ENCODE measurements at regions not wholly inside any gene's neighbourhood (a gene's known extent, or its start where the extent isn't known, plus 50 kb on each side); places are given as distances from the start of the nearest gene placed in this dataset.
"Not testable (repeated sequence)": the region's sequence is repeated elsewhere in the genome, so short reads cannot be mapped to it uniquely, and the experiment has no call there.

GRCh38 chr1:47593013-47593568 lies 155.2 kb downstream of the FOXD2 start:
- no peaks in the 10 kb centered on the region for H3K4me1 ChIP-seq (ENCODE audit: control insufficient read depth in 2 of 2, insufficient read depth in 2 of 2, low read length in 2 of 2)
- H3K4me3 ChIP-seq (ENCODE audit: low read length in 2 of 2): no peak overlapping the region
- H3K27ac ChIP-seq (ENCODE audit: low read depth in 2 of 2, low read length in 2 of 2): no peak overlapping the region
- H3K27me3 ChIP-seq (ENCODE audit: control insufficient read depth in 2 of 2, insufficient read depth in 2 of 2, low read length in 2 of 2): peaks cover 0 to 5% of the 10 kb centered on the region in 2 donors
- no peaks in the 10 kb centered on the region for H3K36me3 ChIP-seq (ENCODE audit: control insufficient read depth in 2 of 2, insufficient read depth in 2 of 2, low read length in 2 of 2)
- no peak overlapping the region for H3K9ac ChIP-seq (ENCODE audit: low read depth in 1 of 2, low read length in 2 of 2)
- no peaks in the 10 kb centered on the region for H3K9me3 ChIP-seq (ENCODE audit: control insufficient read depth in 2 of 2, low read length in 2 of 2)

DNA sequence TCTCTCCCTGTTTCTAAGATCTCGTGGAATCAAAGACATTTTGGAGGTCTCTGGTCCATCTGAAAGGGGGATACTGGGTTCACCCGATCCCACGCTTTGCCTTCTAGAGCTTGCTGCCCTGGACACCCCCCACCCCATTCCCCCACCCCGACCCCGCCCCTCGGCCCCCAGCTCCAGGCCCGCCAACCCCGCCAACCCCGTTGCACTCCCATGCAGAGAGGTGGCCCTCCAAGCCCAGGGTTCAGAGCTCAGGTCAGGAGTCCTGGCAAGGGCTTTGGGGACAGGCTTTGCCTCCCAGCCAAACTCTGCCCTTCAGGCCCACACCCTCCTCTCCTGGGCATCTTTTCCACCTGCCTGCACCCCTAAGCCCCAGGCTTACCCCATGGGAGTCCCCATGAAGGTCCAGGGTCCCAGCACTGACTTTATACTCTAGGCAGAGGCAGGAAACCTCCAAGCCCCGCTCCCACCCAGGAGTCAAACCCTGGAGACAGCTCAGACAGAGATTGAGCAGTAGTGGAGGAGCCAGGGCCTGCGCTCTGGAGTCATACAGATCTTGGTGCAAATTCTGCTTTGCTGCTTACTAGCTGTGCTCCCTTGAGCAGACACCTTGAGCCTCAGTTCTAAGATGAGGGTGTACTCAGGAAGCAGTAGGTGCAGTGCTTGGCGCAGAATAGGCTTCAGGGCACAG lies 155.9 kb downstream of the FOXD2 start:
- no peaks in the 10 kb centered on the region for H3K36me3 ChIP-seq (ENCODE audit: control insufficient read depth in 2 of 2, insufficient read depth in 2 of 2, low read length in 2 of 2)
- H3K4me3 ChIP-seq (ENCODE audit: low read length in 2 of 2): no peak overlapping the region
- H3K9me3 ChIP-seq (ENCODE audit: control insufficient read depth in 2 of 2, low read length in 2 of 2): no peaks in the 10 kb centered on the region
- H3K9ac ChIP-seq (ENCODE audit: low read depth in 1 of 2, low read length in 2 of 2): no peak overlapping the region
- peaks cover 0 to 5% of the 10 kb centered on the region in 2 donors for H3K27me3 ChIP-seq (ENCODE audit: control insufficient read depth in 2 of 2, insufficient read depth in 2 of 2, low read length in 2 of 2)
- no peak overlapping the region for H3K27ac ChIP-seq (ENCODE audit: low read depth in 2 of 2, low read length in 2 of 2)
- H3K4me1 ChIP-seq (ENCODE audit: control insufficient read depth in 2 of 2, insufficient read depth in 2 of 2, low read length in 2 of 2): no peaks in the 10 kb centered on the region

- Histone ChIP-seq H3K36me3 (ENCODE audit: control insufficient read depth in 2 of 2, insufficient read depth in 2 of 2, low read length in 2 of 2) (no peaks in the 10 kb centered on the region), H3K4me3 (ENCODE audit: low read length in 2 of 2) (no peak overlapping the region), H3K27ac (ENCODE audit: low read depth in 2 of 2, low read length in 2 of 2) (no peak overlapping the region), H3K4me1 (ENCODE audit: control insufficient read depth in 2 of 2, insufficient read depth in 2 of 2, low read length in 2 of 2) (no peaks in the 10 kb centered on the region), H3K27me3 (ENCODE audit: control insufficient read depth in 2 of 2, insufficient read depth in 2 of 2, low read length in 2 of 2) (peaks cover 0 to 5% of the 10 kb centered on the region in 2 donors), H3K9ac (ENCODE audit: low read depth in 1 of 2, low read length in 2 of 2) (no peak overlapping the region), H3K9me3 (ENCODE audit: control insufficient read depth in 2 of 2, low read length in 2 of 2) (no peaks in the 10 kb centered on the region)
Measured at GRCh38 chr1:47594627-47595026, 156.8 kb downstream of the FOXD2 start.

DNA sequence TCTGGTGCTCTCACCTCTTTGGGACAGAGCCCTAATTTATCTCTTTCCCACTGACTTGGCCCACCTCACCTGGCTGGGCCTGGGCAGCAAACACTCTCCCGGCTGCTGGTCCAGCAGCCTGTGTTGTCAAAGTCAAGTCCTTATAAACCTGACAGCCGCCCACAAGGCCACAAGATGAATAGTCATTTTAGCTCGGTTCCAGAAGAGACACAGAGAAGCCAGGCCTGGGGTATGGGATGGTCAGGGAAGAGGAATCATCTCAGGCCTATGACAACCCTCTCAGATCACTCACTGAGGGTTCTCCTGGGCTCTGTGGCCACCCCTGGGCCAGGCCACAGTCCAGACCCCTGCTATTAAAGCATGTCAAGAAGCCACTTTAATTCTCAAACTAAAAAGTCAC lies 158.5 kb downstream of the FOXD2 start:
- Histone ChIP-seq H3K4me1 (ENCODE audit: control insufficient read depth in 2 of 2, insufficient read depth in 2 of 2, low read length in 2 of 2) (no peaks in the 10 kb centered on the region), H3K4me3 (ENCODE audit: low read length in 2 of 2) (no peak overlapping the region)

DNA sequence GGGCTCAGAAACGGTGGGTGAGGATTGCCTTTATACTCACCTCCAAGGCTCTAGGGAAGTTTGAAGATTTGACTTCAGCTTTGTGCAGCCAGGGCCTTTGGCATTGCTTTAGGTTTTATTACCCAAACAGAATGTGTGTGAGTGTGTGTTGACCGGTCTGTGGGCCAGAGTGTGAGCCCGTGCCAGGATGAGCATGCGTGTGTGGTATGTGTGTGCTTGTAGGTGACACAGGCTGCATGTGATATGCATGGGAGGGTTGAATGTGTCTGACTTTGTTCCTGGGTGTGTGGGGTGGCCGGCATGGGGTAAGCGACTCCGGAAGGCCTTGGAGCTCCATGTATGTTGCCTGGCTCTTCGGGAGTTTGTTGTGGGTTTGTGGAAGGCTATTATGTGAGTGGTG lies 160.5 kb downstream of the FOXD2 start:
- Histone ChIP-seq H3K4me1 (ENCODE audit: control insufficient read depth in 2 of 2, insufficient read depth in 2 of 2, low read length in 2 of 2) (no peaks in the 10 kb centered on the region), H3K4me3 (ENCODE audit: low read length in 2 of 2) (no peak overlapping the region), H3K9ac (ENCODE audit: low read depth in 1 of 2, low read length in 2 of 2) (no peak overlapping the region), H3K9me3 (ENCODE audit: control insufficient read depth in 2 of 2, low read length in 2 of 2) (peaks cover 0 to 7% of the 10 kb centered on the region in 2 donors), H3K36me3 (ENCODE audit: control insufficient read depth in 2 of 2, insufficient read depth in 2 of 2, low read length in 2 of 2) (no peaks in the 10 kb centered on the region), H3K27ac (ENCODE audit: low read depth in 2 of 2, low read length in 2 of 2) (no peak overlapping the region), H3K27me3 (ENCODE audit: control insufficient read depth in 2 of 2, insufficient read depth in 2 of 2, low read length in 2 of 2) (peaks cover 0 to 5% of the 10 kb centered on the region in 2 donors)

More for the DNA sequence above, 158.5 kb downstream of the FOXD2 start:
- H3K9ac ChIP-seq (ENCODE audit: low read depth in 1 of 2, low read length in 2 of 2): no peak overlapping the region
- H3K9me3 ChIP-seq (ENCODE audit: control insufficient read depth in 2 of 2, low read length in 2 of 2): peaks cover 0 to 7% of the 10 kb centered on the region in 2 donors
- H3K27ac ChIP-seq (ENCODE audit: low read depth in 2 of 2, low read length in 2 of 2): no peak overlapping the region
- H3K36me3 ChIP-seq (ENCODE audit: control insufficient read depth in 2 of 2, insufficient read depth in 2 of 2, low read length in 2 of 2): no peaks in the 10 kb centered on the region
- peaks cover 0 to 5% of the 10 kb centered on the region in 2 donors for H3K27me3 ChIP-seq (ENCODE audit: control insufficient read depth in 2 of 2, insufficient read depth in 2 of 2, low read length in 2 of 2)

DNA sequence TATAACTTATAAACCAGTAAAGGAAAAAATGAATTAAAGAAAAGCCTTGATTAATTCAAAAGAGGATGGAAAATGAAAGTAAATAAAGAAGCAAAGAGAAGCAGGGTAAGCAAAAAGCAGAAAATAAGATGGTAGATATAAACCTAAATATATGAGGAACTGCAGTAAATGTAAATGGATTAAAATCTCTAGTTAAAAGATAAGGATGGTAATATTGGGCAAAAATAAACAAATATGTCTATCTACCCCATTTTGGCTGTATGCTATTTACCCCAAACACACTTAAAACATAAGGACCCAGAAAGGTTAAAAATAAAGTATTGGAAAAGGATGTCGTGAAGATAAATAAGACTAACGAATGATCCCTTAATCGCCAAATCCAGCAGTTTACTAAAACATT lies 161.9 kb downstream of the FOXD2 start:
- H3K27ac ChIP-seq (ENCODE audit: low read depth in 2 of 2, low read length in 2 of 2): no peak overlapping the region
- H3K27me3 ChIP-seq (ENCODE audit: control insufficient read depth in 2 of 2, insufficient read depth in 2 of 2, low read length in 2 of 2): no peaks in the 10 kb centered on the region
- H3K4me3 ChIP-seq (ENCODE audit: low read length in 2 of 2): no peak overlapping the region
- H3K9me3 ChIP-seq (ENCODE audit: control insufficient read depth in 2 of 2, low read length in 2 of 2): peaks cover 0 to 7% of the 10 kb centered on the region in 2 donors
- no peaks in the 10 kb centered on the region for H3K36me3 ChIP-seq (ENCODE audit: control insufficient read depth in 2 of 2, insufficient read depth in 2 of 2, low read length in 2 of 2)
- no peak overlapping the region for H3K9ac ChIP-seq (ENCODE audit: low read depth in 1 of 2, low read length in 2 of 2)
- no peaks in the 10 kb centered on the region for H3K4me1 ChIP-seq (ENCODE audit: control insufficient read depth in 2 of 2, insufficient read depth in 2 of 2, low read length in 2 of 2)

GRCh38 chr1:47602491-47602890 lies 164.6 kb downstream of the FOXD2 start:
- H3K36me3 ChIP-seq (ENCODE audit: control insufficient read depth in 2 of 2, insufficient read depth in 2 of 2, low read length in 2 of 2); H3K9ac ChIP-seq (ENCODE audit: low read depth in 1 of 2, low read length in 2 of 2); H3K27ac ChIP-seq (ENCODE audit: low read depth in 2 of 2, low read length in 2 of 2); H3K9me3 ChIP-seq (ENCODE audit: control insufficient read depth in 2 of 2, low read length in 2 of 2); H3K4me3 ChIP-seq (ENCODE audit: low read length in 2 of 2); H3K4me1 ChIP-seq (ENCODE audit: control insufficient read depth in 2 of 2, insufficient read depth in 2 of 2, low read length in 2 of 2); H3K27me3 ChIP-seq (ENCODE audit: control insufficient read depth in 2 of 2, insufficient read depth in 2 of 2, low read length in 2 of 2): not testable (repeated sequence)

DNA sequence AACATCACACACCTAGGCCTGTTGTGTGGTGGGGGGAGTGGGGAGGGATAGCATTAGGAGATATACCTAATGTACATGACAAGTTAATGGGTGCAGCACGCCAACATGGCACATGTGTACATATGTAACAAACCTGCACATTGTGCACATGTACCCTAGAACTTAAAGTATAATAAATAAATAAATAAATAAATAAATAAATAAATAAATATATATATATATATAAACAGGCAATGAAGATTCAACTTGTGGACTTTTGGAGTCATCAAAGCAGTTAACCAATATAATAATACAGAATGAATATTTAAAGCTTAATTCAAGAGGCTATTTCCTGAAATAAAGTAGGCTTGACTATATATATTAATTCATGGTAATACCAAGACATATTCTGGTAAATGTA lies 167.0 kb downstream of the FOXD2 start:
- not testable (repeated sequence) for H3K4me1 ChIP-seq (ENCODE audit: control insufficient read depth in 2 of 2, insufficient read depth in 2 of 2, low read length in 2 of 2); H3K4me3 ChIP-seq (ENCODE audit: low read length in 2 of 2); H3K36me3 ChIP-seq (ENCODE audit: control insufficient read depth in 2 of 2, insufficient read depth in 2 of 2, low read length in 2 of 2); H3K27ac ChIP-seq (ENCODE audit: low read depth in 2 of 2, low read length in 2 of 2); H3K27me3 ChIP-seq (ENCODE audit: control insufficient read depth in 2 of 2, insufficient read depth in 2 of 2, low read length in 2 of 2); H3K9ac ChIP-seq (ENCODE audit: low read depth in 1 of 2, low read length in 2 of 2); H3K9me3 ChIP-seq (ENCODE audit: control insufficient read depth in 2 of 2, low read length in 2 of 2)

GRCh38 chr1:47608296-47608875 lies 170.5 kb downstream of the FOXD2 start:
- Histone ChIP-seq H3K4me1 (ENCODE audit: control insufficient read depth in 2 of 2, insufficient read depth in 2 of 2, low read length in 2 of 2) (no peaks in the 10 kb centered on the region), H3K27me3 (ENCODE audit: control insufficient read depth in 2 of 2, insufficient read depth in 2 of 2, low read length in 2 of 2) (no peaks in the 10 kb centered on the region), H3K4me3 (ENCODE audit: low read length in 2 of 2) (no peak overlapping the region), H3K27ac (ENCODE audit: low read depth in 2 of 2, low read length in 2 of 2) (no peak overlapping the region), H3K9me3 (ENCODE audit: control insufficient read depth in 2 of 2, low read length in 2 of 2) (peaks cover 0 to 3% of the 10 kb centered on the region in 2 donors), H3K36me3 (ENCODE audit: control insufficient read depth in 2 of 2, insufficient read depth in 2 of 2, low read length in 2 of 2) (no peaks in the 10 kb centered on the region), H3K9ac (ENCODE audit: low read depth in 1 of 2, low read length in 2 of 2) (no peak overlapping the region)

GRCh38 chr1:47611992-47612391 lies 174.1 kb downstream of the FOXD2 start:
- H3K9ac ChIP-seq (ENCODE audit: low read depth in 1 of 2, low read length in 2 of 2): no peak overlapping the region
- H3K27me3 ChIP-seq (ENCODE audit: control insufficient read depth in 2 of 2, insufficient read depth in 2 of 2, low read length in 2 of 2): no peaks in the 10 kb centered on the region
- no peak overlapping the region for H3K4me3 ChIP-seq (ENCODE audit: low read length in 2 of 2)
- H3K36me3 ChIP-seq (ENCODE audit: control insufficient read depth in 2 of 2, insufficient read depth in 2 of 2, low read length in 2 of 2): no peaks in the 10 kb centered on the region
- no peaks in the 10 kb centered on the region for H3K4me1 ChIP-seq (ENCODE audit: control insufficient read depth in 2 of 2, insufficient read depth in 2 of 2, low read length in 2 of 2)
- H3K27ac ChIP-seq (ENCODE audit: low read depth in 2 of 2, low read length in 2 of 2): no peak overlapping the region
- peaks cover 0 to 3% of the 10 kb centered on the region in 2 donors for H3K9me3 ChIP-seq (ENCODE audit: control insufficient read depth in 2 of 2, low read length in 2 of 2)
